Karpas-422 (cell line): ENCODE measurements at regions not wholly inside any gene's neighbourhood (a gene's known extent, or its start where the extent isn't known, plus 50 kb on each side); places are given as distances from the start of the nearest gene placed in this dataset.

Experiments used
- DNase-seq: peaks from one replicate; pipeline ENCODE4 v3.0.0-alpha.2; 2015
- H2AFZ ChIP-seq: fragments of 200-600 bp; sonication (generic); 2 replicates; pipeline ENCODE4 v1.6.1; 2014; ENCODE audit warnings: antibody characterized with exemption, low read length, mixed read lengths
- H3K27ac ChIP-seq: fragments of 200-600 bp; sonication (generic); 2 replicates; pipeline ENCODE4 v1.5.1; 2014; ENCODE audit warnings: mild to moderate bottlenecking, low read length, moderate library complexity
- H3K27me3 ChIP-seq: fragments of 200-600 bp; sonication (generic); 2 replicates; pipeline ENCODE4 v1.6.1; 2014; ENCODE audit warnings: low read length, mixed read lengths
- H3K36me3 ChIP-seq: fragments of 200-600 bp; sonication (generic); 2 replicates; pipeline ENCODE4 v1.6.1; 2014; ENCODE audit warnings: low read length, mixed read lengths; ENCODE audit not compliant: insufficient read depth
- H3K4me1 ChIP-seq: fragments of 200-600 bp; sonication (generic); 2 replicates; pipeline ENCODE4 v1.6.1; 2014; ENCODE audit warnings: mild to moderate bottlenecking, low read length, mixed read lengths
- H3K4me2 ChIP-seq: fragments of 200-600 bp; sonication (generic); 2 replicates; pipeline ENCODE4 v1.6.1; 2014; ENCODE audit warnings: low read length, low read depth, mild to moderate bottlenecking; ENCODE audit not compliant: poor library complexity, severe bottlenecking
- H3K4me3 ChIP-seq: fragments of 200-600 bp; sonication (generic); 2 replicates; pipeline ENCODE4 v1.5.1; 2014; ENCODE audit warnings: mild to moderate bottlenecking, antibody characterized with exemption, low read length, mixed read lengths
- H3K79me2 ChIP-seq: fragments of 200-600 bp; sonication (generic); 2 replicates; pipeline ENCODE4 v1.6.1; 2014; ENCODE audit warnings: mild to moderate bottlenecking, low read length, mixed read lengths
- H3K9ac ChIP-seq: fragments of 200-600 bp; sonication (generic); 2 replicates; pipeline ENCODE4 v1.6.0; 2014; ENCODE audit warnings: low read length
- H3K9me2 ChIP-seq: fragments of 200-600 bp; sonication (generic), shearing (Covaris generic); replicated peaks from 2 replicates; pipeline ENCODE4 v1.6.0; 2014; ENCODE audit warnings: mild to moderate bottlenecking, low read length, moderate library complexity; ENCODE audit not compliant: insufficient read depth
- H3K9me3 ChIP-seq: fragments of 300-700, 200-600 bp; sonication (generic); 2 replicates; pipeline ENCODE4 v1.6.1; 2014; ENCODE audit warnings: low read length, mixed read lengths
- H4K20me1 ChIP-seq: fragments of 200-600 bp; sonication (generic); 2 replicates; pipeline ENCODE4 v1.6.1; 2014; ENCODE audit warnings: mild to moderate bottlenecking, antibody characterized with exemption, low read length, low read depth; ENCODE audit not compliant: insufficient read depth

DNA sequence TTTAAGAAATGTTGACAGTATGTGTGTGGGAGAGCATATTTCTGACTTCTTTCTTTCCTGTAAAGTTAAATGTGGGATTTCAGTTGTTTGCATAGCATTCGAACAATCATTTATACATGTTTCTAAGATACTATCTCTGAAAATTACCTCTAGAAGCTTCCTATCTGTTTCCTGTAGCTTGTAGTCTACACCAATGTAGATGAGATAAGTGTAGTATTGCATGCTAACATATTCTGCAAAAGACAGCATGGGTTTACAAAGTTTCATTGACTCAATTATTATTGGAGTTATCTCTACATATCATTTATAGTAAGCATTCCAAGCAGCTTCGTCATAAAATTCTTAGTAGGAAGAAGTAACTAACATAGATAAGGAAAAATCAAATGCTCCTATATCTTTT, 98.9 kb upstream of the DPYD start:
- H3K4me2 ChIP-seq, result no peak overlapping the region
- H4K20me1 ChIP-seq, result no peaks in the 10 kb centered on the region

DNA sequence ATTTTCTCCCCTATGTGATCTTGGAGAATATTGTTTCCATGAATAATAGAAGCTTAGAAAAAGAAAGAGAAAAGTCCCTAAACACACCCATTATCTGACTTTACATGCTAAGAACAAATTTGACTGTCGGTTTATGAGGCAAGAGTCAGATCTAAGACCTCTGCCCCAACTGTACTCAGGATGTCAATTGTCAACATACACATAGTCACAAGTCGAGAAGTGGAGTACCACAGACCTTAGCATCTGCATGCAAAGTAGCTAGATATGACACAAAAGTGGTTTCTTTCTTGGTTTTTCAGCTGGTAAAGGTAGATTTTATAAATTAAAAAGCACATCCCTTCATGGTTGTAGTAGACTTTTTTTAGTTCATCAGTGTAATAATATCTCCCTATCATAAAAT, 97.2 kb upstream of the DPYD start:
- H3K27me3 ChIP-seq, result no peaks in the 10 kb centered on the region
- H3K4me1 ChIP-seq, result peaks cover 5% of the 10 kb centered on the region; the same call in 1 of the 2 replicates
- no peak for DNase-seq
- H2AFZ ChIP-seq, result no peak overlapping the region
- H3K9me3 ChIP-seq, result no peaks in the 10 kb centered on the region
- no peak overlapping the region for H3K9ac ChIP-seq
- H3K36me3 ChIP-seq, result no peaks in the 10 kb centered on the region
- H3K4me2 ChIP-seq, result no peak overlapping the region
- H3K27ac ChIP-seq, result no peak overlapping the region
- H3K4me3 ChIP-seq, result no peak overlapping the region
- no peaks in the 10 kb centered on the region for H3K9me2 ChIP-seq
- no peaks in the 10 kb centered on the region for H4K20me1 ChIP-seq
- no peaks in the 10 kb centered on the region for H3K79me2 ChIP-seq

More for the DNA sequence above, 98.9 kb upstream of the DPYD start:
- Histone ChIP-seq H3K9me2 (no peaks in the 10 kb centered on the region), H2AFZ (no peak overlapping the region), H3K9me3 (no peaks in the 10 kb centered on the region), H3K9ac (no peak overlapping the region), H3K79me2 (no peaks in the 10 kb centered on the region), H3K36me3 (no peaks in the 10 kb centered on the region), H3K27ac (no peak overlapping the region), H3K4me1 (peaks cover 5% of the 10 kb centered on the region; the same call in 1 of the 2 replicates), H3K4me3 (no peak overlapping the region), H3K27me3 (no peaks in the 10 kb centered on the region)
- DNase-seq, result no peak

DNA sequence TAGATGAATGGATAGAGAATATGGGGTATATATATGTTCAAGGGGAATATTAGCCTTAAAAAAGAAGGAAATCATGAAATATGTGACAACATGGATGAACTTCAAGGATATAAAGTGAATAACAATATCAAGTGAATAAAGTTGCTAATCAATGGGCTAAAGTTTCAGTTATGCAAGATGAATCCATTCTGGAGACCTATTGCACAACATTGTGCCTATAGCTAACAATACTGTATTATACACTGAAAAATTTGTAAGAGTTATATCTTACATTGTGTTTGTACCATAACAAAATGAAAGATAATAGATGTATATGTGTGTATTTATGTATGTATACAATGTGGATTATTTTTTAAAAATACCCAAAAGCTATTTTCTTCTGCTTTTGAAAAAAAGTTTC, 96.3 kb upstream of the DPYD start:
- Histone ChIP-seq H3K27me3 (no peaks in the 10 kb centered on the region), H3K4me1 (peaks cover 5% of the 10 kb centered on the region; the same call in 1 of the 2 replicates), H3K4me3 (no peak overlapping the region), H3K36me3 (no peaks in the 10 kb centered on the region), H3K4me2 (no peak overlapping the region), H3K9me2 (no peaks in the 10 kb centered on the region), H3K27ac (no peak overlapping the region), H2AFZ (no peak overlapping the region), H3K9ac (no peak overlapping the region), H3K79me2 (no peaks in the 10 kb centered on the region), H4K20me1 (no peaks in the 10 kb centered on the region), H3K9me3 (no peaks in the 10 kb centered on the region)
- DNase-seq, result no peak

DNA sequence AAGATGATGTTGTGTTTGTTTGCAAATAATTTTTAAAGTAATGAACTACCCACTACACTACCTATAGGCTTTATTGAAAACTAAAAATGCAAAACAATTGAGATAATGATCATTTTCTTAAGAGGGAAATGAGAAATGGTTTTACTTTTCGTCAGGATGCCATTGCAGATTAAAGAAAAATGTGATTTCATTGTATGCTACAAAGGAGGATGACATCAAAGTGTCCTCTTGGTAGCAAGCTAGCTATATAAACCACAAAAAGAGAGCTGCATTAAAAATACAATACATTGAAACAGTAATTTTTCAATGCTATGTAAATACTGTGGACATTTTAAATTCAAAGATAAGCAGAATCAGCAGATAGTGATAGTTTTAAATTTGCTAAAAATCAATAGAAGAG, 87.5 kb upstream of the DPYD start:
- H3K4me3 ChIP-seq, result no peak overlapping the region
- H3K27me3 ChIP-seq, result no peaks in the 10 kb centered on the region
- H3K9me2 ChIP-seq, result no peaks in the 10 kb centered on the region
- no peaks in the 10 kb centered on the region for H3K36me3 ChIP-seq
- no peaks in the 10 kb centered on the region for H3K9me3 ChIP-seq
- no peaks in the 10 kb centered on the region for H3K79me2 ChIP-seq
- no peak overlapping the region for H2AFZ ChIP-seq
- H3K27ac ChIP-seq, result no peak overlapping the region
- no peak overlapping the region for H3K9ac ChIP-seq
- H3K4me2 ChIP-seq, result no peak overlapping the region
- peaks cover 10% of the 10 kb centered on the region; the same call in 1 of the 2 replicates for H3K4me1 ChIP-seq
- H4K20me1 ChIP-seq, result no peaks in the 10 kb centered on the region
- DNase-seq, result no peak

DNA sequence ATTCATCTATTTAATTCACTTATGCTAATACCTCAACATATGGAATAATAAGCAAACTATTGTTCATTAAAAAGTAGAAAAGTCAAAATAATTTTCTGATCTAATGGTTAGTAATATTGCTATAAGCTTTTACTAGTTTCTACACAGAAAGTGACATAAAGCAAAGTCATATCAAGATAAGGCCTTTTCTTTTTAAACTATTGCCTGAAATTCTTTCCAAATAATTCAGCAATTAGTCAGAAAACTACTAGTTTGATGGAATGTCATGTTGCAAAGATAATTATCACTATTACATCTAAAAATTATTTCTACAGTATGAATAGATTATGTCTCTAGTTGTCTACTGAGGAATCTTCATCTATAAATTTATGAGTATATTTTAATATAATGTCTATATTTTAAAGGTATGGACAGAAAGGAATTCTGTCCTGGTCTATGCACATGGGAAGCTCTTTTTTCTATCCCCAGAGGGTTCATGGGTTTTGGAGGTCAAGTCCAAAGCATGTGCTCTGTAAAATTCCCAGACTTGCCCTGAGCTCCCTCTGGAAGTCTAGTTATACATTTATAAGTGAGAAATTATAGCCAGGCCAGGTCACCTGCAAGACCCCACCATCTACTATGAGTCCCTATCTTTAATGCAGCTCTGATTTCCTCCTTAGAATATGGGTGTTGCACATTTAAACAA, 84.6 kb upstream of the DPYD start:
- H3K9ac ChIP-seq, result no peak overlapping the region
- H4K20me1 ChIP-seq, result no peaks in the 10 kb centered on the region
- H3K4me2 ChIP-seq, result no peak overlapping the region
- H2AFZ ChIP-seq, result no peak overlapping the region
- H3K4me1 ChIP-seq, result peaks cover 10% of the 10 kb centered on the region; the same call in 1 of the 2 replicates
- no peak overlapping the region for H3K4me3 ChIP-seq
- no peaks in the 10 kb centered on the region for H3K27me3 ChIP-seq
- no peaks in the 10 kb centered on the region for H3K9me3 ChIP-seq
- H3K27ac ChIP-seq, result no peak overlapping the region
- H3K79me2 ChIP-seq, result no peaks in the 10 kb centered on the region
- no peaks in the 10 kb centered on the region for H3K36me3 ChIP-seq
- no peaks in the 10 kb centered on the region for H3K9me2 ChIP-seq
- DNase-seq, result no peak

DNA sequence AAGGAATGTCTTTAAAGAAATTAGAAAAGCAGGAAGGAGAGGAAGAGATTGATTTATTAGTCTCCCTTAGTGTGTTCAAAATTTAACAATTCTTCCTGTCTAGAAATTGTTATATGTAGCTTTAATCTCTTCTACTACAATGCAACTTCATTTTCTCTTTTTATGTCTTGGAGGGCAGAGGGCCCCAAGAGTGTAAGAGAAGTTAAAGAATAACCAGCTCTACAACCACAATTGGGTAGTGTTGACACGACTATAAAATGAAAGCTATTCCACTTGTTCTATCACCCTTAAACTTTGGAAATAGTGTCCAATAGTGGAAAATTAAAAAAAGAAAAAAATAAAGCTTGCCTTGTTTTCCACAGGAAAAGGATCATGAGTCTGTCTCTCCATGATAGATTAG, 82.6 kb upstream of the DPYD start:
- Histone ChIP-seq H3K27ac (no peak overlapping the region), H4K20me1 (no peaks in the 10 kb centered on the region), H3K9ac (no peak overlapping the region), H3K9me2 (no peaks in the 10 kb centered on the region), H3K9me3 (no peaks in the 10 kb centered on the region), H3K4me2 (no peak overlapping the region), H3K27me3 (no peaks in the 10 kb centered on the region), H3K4me1 (no peaks in the 10 kb centered on the region), H3K79me2 (no peaks in the 10 kb centered on the region), H2AFZ (no peak overlapping the region), H3K36me3 (no peaks in the 10 kb centered on the region), H3K4me3 (no peak overlapping the region)
- DNase-seq, result no peak

DNA sequence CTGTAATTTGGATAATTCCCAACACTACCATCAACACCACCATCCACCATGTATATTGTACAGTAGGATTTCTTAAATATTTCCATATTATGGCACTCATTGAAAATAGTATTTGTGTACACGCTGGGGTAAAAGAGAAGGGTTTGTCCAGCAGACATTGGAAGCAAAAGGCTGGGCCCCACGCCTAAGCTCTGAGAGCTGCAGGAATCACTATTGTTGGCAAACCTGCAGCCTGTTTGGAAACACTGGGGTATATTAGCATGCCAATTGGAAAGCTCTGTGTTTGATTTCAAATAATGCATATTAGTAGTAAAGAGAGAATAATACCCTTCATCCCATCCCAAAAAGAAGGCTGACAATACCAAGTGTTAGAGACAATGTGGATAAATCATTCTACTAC, 81.5 kb upstream of the DPYD start:
- Histone ChIP-seq H3K9me2 (no peaks in the 10 kb centered on the region), H3K36me3 (no peaks in the 10 kb centered on the region), H3K9me3 (no peaks in the 10 kb centered on the region), H3K9ac (no peak overlapping the region), H3K4me3 (no peak overlapping the region), H3K27ac (no peak overlapping the region), H3K27me3 (no peaks in the 10 kb centered on the region), H3K4me1 (no peaks in the 10 kb centered on the region), H3K79me2 (no peaks in the 10 kb centered on the region), H4K20me1 (no peaks in the 10 kb centered on the region), H2AFZ (no peak overlapping the region), H3K4me2 (no peak overlapping the region)
- no peak for DNase-seq

DNA sequence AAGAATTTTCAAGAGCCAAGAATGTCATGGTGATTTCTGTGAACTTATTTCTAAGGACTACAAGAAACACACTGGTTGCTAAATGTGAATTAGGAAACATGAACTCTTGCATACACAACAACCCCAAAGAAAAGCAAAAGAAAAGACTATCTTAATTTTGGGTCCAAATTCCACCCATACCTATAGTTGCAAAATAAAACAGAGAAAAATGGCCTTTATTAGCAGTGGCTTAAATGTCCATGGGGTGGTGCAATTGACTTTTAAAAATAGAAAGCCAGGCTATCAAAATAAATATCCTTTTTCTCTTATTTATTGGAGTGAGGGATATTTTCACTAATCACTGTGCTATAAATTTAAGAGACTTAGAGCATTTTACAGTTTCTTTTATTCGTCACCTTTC, 80.9 kb upstream of the DPYD start:
- no peak overlapping the region for H3K4me3 ChIP-seq
- no peaks in the 10 kb centered on the region for H3K9me3 ChIP-seq
- no peaks in the 10 kb centered on the region for H3K79me2 ChIP-seq
- no peak for DNase-seq
- no peaks in the 10 kb centered on the region for H3K36me3 ChIP-seq
- H3K4me1 ChIP-seq, result no peaks in the 10 kb centered on the region
- H3K9ac ChIP-seq, result no peak overlapping the region
- no peak overlapping the region for H3K27ac ChIP-seq
- H3K27me3 ChIP-seq, result no peaks in the 10 kb centered on the region
- no peak overlapping the region for H2AFZ ChIP-seq
- no peaks in the 10 kb centered on the region for H4K20me1 ChIP-seq
- H3K4me2 ChIP-seq, result no peak overlapping the region
- H3K9me2 ChIP-seq, result no peaks in the 10 kb centered on the region
